CD4-positive, alpha-beta T cell (primary cell): ENCODE measurements at regions not wholly inside any gene's neighbourhood (a gene's known extent, or its start where the extent isn't known, plus 50 kb on each side); places are given as distances from the start of the nearest gene placed in this dataset.

ENCODE experiments used
- ATAC-seq: fragments of 200-7000 bp; cut with Tn5 transposase; one replicate; pipeline ENCODE4 v1.10.0; 2022; ENCODE audit warnings: mild to moderate bottlenecking; ENCODE audit not compliant: poor library complexity
- CTCF ChIA-PET: fragments of 350-600 bp; sonication (Branson Sonifier 250); formaldehyde crosslinking; loops from one replicate; lab custom pipeline; 2021; ENCODE audit warnings: antibody characterized with exemption, inconsistent platforms; lab: Charles Lee
- POLR2A ChIA-PET: fragments of 350-600 bp; sonication (Branson Sonifier 250); formaldehyde crosslinking; loops from one replicate; lab custom pipeline; 2021; ENCODE audit warnings: antibody characterized with exemption, inconsistent platforms; lab: Charles Lee
- DNase-seq, 14 experiments: peaks; one replicate each; pipeline ENCODE4 v3.0.0-alpha.2; 2013 to 2020; ENCODE audit warnings: mixed read lengths in 2 of 14
- H3K27ac ChIP-seq, 2 donors: one replicate each; pipeline versions ENCODE4 v1.5.1 to v1.7.0; 2013; ENCODE audit warnings: low read length in 2 of 2, low read depth in 1 of 2, mild to moderate bottlenecking in 1 of 2
- H3K27me3 ChIP-seq, 2 experiments: 1 replicate in 1 of 2; 2 replicates in 1 of 2; pipeline versions ENCODE4 v1.6.1 to v1.7.0; 2013; ENCODE audit warnings: low read length in 2 of 2, control low read depth in 1 of 2, mild to moderate bottlenecking in 1 of 2, moderate library complexity in 1 of 2; ENCODE audit not compliant: insufficient read depth in 2 of 2, control insufficient read depth in 1 of 2
- H3K36me3 ChIP-seq: one replicate; pipeline ENCODE4 v1.6.1; 2013; ENCODE audit warnings: low read length, control low read depth; ENCODE audit not compliant: insufficient read depth
- H3K4me1 ChIP-seq: one replicate; pipeline ENCODE4 v1.6.1; 2013; ENCODE audit warnings: low read length, control low read depth; ENCODE audit not compliant: insufficient read depth
- H3K4me3 ChIP-seq: one replicate; pipeline ENCODE4 v1.5.1; 2013; ENCODE audit warnings: mild to moderate bottlenecking, low read length, moderate library complexity
- H3K9me3 ChIP-seq, 2 experiments: 1 replicate in 1 of 2; 2 replicates in 1 of 2; pipeline versions ENCODE4 v1.6.1 to v1.7.0; 2013; ENCODE audit warnings: low read length in 2 of 2, mild to moderate bottlenecking in 2 of 2, control low read depth in 1 of 2, moderate library complexity in 1 of 2; ENCODE audit not compliant: control insufficient read depth in 1 of 2, insufficient read depth in 1 of 2
- H3K27ac Mint-ChIP-seq: one replicate; pipeline ENCODE4 v1.8.0; 2020; ENCODE audit warnings: mixed read lengths
- H3K27me3 Mint-ChIP-seq: one replicate; pipeline ENCODE4 v1.8.0; 2021; ENCODE audit warnings: mixed read lengths
- H3K36me3 Mint-ChIP-seq: one replicate; pipeline ENCODE4 v1.8.0; 2021; ENCODE audit warnings: low read depth, mixed read lengths
- H3K4me1 Mint-ChIP-seq: one replicate; pipeline ENCODE4 v1.8.0; 2021; ENCODE audit warnings: low read depth, mixed read lengths
- H3K4me3 Mint-ChIP-seq: one replicate; pipeline ENCODE4 v1.8.0; 2020; ENCODE audit warnings: mild to moderate bottlenecking, mixed read lengths
- H3K9me3 Mint-ChIP-seq: one replicate; pipeline ENCODE4 v1.8.0; 2020; ENCODE audit warnings: mixed read lengths
- CTCF ChIP-seq: fragments of 200-600 bp; IDR thresholded peaks from one replicate; pipeline ENCODE4 v1.8.0; 2022; ENCODE audit warnings: antibody characterized with exemption, mild to moderate bottlenecking
- intact Hi-C, 2 experiments: fragments of 100-400 bp; cut with DNase I in 1 of 2; cut with micrococcal nuclease in 1 of 2; formaldehyde crosslinking; loops; one replicate each; pipeline versions ENCODE4 v1.15.1 to v1.9.0; 2023 to 2025; cut with DNase I, micrococcal nuclease

- Mint-ChIP-seq H3K9me3 (peaks cover 30% of the 10 kb centered on the region), H3K36me3 (peaks cover 45% of the 10 kb centered on the region), H3K4me1 (no peaks in the 10 kb centered on the region), H3K27ac (no peak overlapping the region), H3K4me3 (no peak overlapping the region), H3K27me3 (no peaks in the 10 kb centered on the region)
- TF ChIP-seq CTCF, result no peak
- Histone ChIP-seq H3K9me3 (peaks cover 14 to 20% of the 10 kb centered on the region in 2 experiments), H3K4me3 (no peak overlapping the region), H3K27me3 (no peaks in the 10 kb centered on the region), H3K36me3 (no peaks in the 10 kb centered on the region), H3K27ac (no peak overlapping the region), H3K4me1 (no peaks in the 10 kb centered on the region)
- POLR2A ChIA-PET, result no interaction called here
- ATAC-seq (no peak), DNase-seq (no peak)
- intact Hi-C loops, result no loop called here
- CTCF ChIA-PET, result no interaction called here
Measured at GRCh38 chr2:186159101-186159500, 327.0 kb upstream of the ZC3H15 start.

- Histone ChIP-seq H3K4me3 (no peak overlapping the region), H3K27ac (no peak overlapping the region), H3K27me3 (no peaks in the 10 kb centered on the region), H3K4me1 (no peaks in the 10 kb centered on the region), H3K36me3 (no peaks in the 10 kb centered on the region), H3K9me3 (peaks cover 0 to 12% of the 10 kb centered on the region in 2 experiments)
- Mint-ChIP-seq H3K36me3 (peaks cover 12% of the 10 kb centered on the region), H3K4me3 (no peak overlapping the region), H3K27ac (no peak overlapping the region), H3K4me1 (no peaks in the 10 kb centered on the region), H3K27me3 (no peaks in the 10 kb centered on the region), H3K9me3 (peaks cover 13% of the 10 kb centered on the region)
- ChIA-PET POLR2A (no interaction called here), CTCF (no interaction called here)
- no peak for TF ChIP-seq CTCF
- intact Hi-C loops, result no loop called here
- DNase-seq (no peak), ATAC-seq (no peak)
Measured at GRCh38 chr2:186164325-186164724, 321.7 kb upstream of the ZC3H15 start.

- intact Hi-C loops, result no loop called here
- Mint-ChIP-seq H3K9me3 (peaks cover 2% of the 10 kb centered on the region), H3K27me3 (no peaks in the 10 kb centered on the region), H3K4me3 (no peak overlapping the region), H3K4me1 (no peaks in the 10 kb centered on the region), H3K36me3 (no peaks in the 10 kb centered on the region), H3K27ac (no peak overlapping the region)
- no peak overlapping the region for H3K27ac ChIP-seq
- no peak for TF ChIP-seq CTCF
- H3K4me3 ChIP-seq, result no peak overlapping the region
- no peaks in the 10 kb centered on the region for H3K9me3 ChIP-seq
- H3K27me3 ChIP-seq, result no peaks in the 10 kb centered on the region
- DNase-seq, result no peak
- POLR2A ChIA-PET, result no interaction called here
- H3K4me1 ChIP-seq, result no peaks in the 10 kb centered on the region
- CTCF ChIA-PET, result interaction anchor here (1.2 kb wide), 1 partner anchor 19 kb away, joined by 3 read pairs; no protein-coding TSS in a partner anchor
- ATAC-seq, result no peak
- H3K36me3 ChIP-seq, result no peaks in the 10 kb centered on the region
Measured at GRCh38 chr2:186170693-186171092, 315.4 kb upstream of the ZC3H15 start.
